Neural cell (in vitro differentiated cells): ENCODE measurements at regions not wholly inside any gene's neighbourhood (a gene's known extent, or its start where the extent isn't known, plus 50 kb on each side); places are given as distances from the start of the nearest gene placed in this dataset.

Source experiments
- H2AFZ ChIP-seq: fragments of 200-600, 300-800 bp; sonication (generic), shearing (Covaris generic); 2 replicates; pipeline ENCODE4 v1.6.0; 2014; ENCODE audit warnings: low read depth, mild to moderate bottlenecking, antibody characterized with exemption, low read length, moderate library complexity
- H3F3A ChIP-seq: fragments of 200-600 bp; shearing (Covaris generic); 2 replicates; pipeline ENCODE4 v1.6.1; 2016; ENCODE audit warnings: mild to moderate bottlenecking, moderate library complexity, mixed read lengths, antibody characterized with exemption, low read length; ENCODE audit not compliant: insufficient read depth, poor library complexity, severe bottlenecking
- H3K27ac ChIP-seq: fragments of 200-600, 300-800 bp; sonication (generic), shearing (Covaris generic); 2 replicates; pipeline ENCODE4 v1.5.1; 2014; ENCODE audit warnings: mild to moderate bottlenecking, low read length, moderate library complexity
- H3K27me3 ChIP-seq: fragments of 300-800, 200-600 bp; sonication (generic), shearing (Covaris generic); 2 replicates; pipeline ENCODE4 v1.6.0; 2014; ENCODE audit warnings: mild to moderate bottlenecking, low read depth, low read length, moderate library complexity; ENCODE audit not compliant: insufficient read depth
- H3K36me3 ChIP-seq: fragments of 300-800, 200-600 bp; sonication (generic), shearing (Covaris generic); 2 replicates; pipeline ENCODE4 v1.5.1; 2014; ENCODE audit warnings: mild to moderate bottlenecking, antibody characterized with exemption, low read length, moderate library complexity; ENCODE audit not compliant: insufficient read depth
- H3K4me2 ChIP-seq: fragments of 300-800, 200-600 bp; sonication (generic), shearing (Covaris generic); 2 replicates; pipeline ENCODE4 v1.6.0; 2014; ENCODE audit warnings: mild to moderate bottlenecking, low read length
- H3K4me3 ChIP-seq: fragments of 300-800, 200-600 bp; sonication (generic), shearing (Covaris generic); 2 replicates; pipeline ENCODE4 v1.5.1; 2014; ENCODE audit warnings: mild to moderate bottlenecking, low read length, moderate library complexity
- H3K79me2 ChIP-seq: fragments of 200-600 bp; shearing (Covaris generic); replicated peaks from 2 replicates; pipeline ENCODE4 v1.6.0; 2014; ENCODE audit warnings: mild to moderate bottlenecking, low read length, moderate library complexity; ENCODE audit not compliant: insufficient read depth
- H3K9ac ChIP-seq: fragments of 300-800, 200-600 bp; sonication (generic), shearing (Covaris generic); 2 replicates; pipeline ENCODE4 v1.6.1; 2016; ENCODE audit warnings: mild to moderate bottlenecking, low read length, mixed read lengths
- H3K9me2 ChIP-seq: fragments of 200-600 bp; shearing (Covaris generic); 2 replicates; pipeline ENCODE4 v1.6.1; 2016; ENCODE audit warnings: mild to moderate bottlenecking, low read length, mixed read lengths; ENCODE audit not compliant: insufficient read depth
- H3K9me3 ChIP-seq: fragments of 200-600, 300-800 bp; sonication (generic), shearing (Covaris generic); 2 replicates; pipeline ENCODE4 v1.6.1; 2016; ENCODE audit warnings: mild to moderate bottlenecking, mixed run types, low read length, moderate library complexity, mixed read lengths
- H4K20me1 ChIP-seq: fragments of 200-600 bp; shearing (Covaris generic); 2 replicates; pipeline ENCODE4 v1.6.1; 2016; ENCODE audit warnings: mild to moderate bottlenecking, mixed run types; ENCODE audit not compliant: insufficient read depth
- EP300 ChIP-seq: fragments of 450-650 bp; conservative IDR thresholded peaks from 2 replicates; pipeline ENCODE4 v1.6.1; 2014; ENCODE audit warnings: antibody characterized with exemption, mild to moderate bottlenecking, moderate library complexity; ENCODE audit not compliant: poor library complexity, severe bottlenecking
- EZH2 ChIP-seq: fragments of 200-600, 300-800 bp; shearing (Covaris generic), sonication (generic); IDR thresholded peaks from 2 replicates; pipeline ENCODE4 v1.6.1; 2014; ENCODE audit warnings: antibody characterized with exemption, low read length, borderline replicate concordance, mild to moderate bottlenecking; ENCODE audit not compliant: insufficient read depth, poor library complexity, severe bottlenecking
- MXI1 ChIP-seq: fragments of 450-650 bp; conservative IDR thresholded peaks from 2 replicates; pipeline ENCODE4 v1.6.1; 2014; ENCODE audit warnings: antibody characterized with exemption, mild to moderate bottlenecking; ENCODE audit not compliant: poor library complexity, severe bottlenecking
- POLR2AphosphoS5 ChIP-seq: IDR thresholded peaks from 2 replicates; pipeline ENCODE4 v1.6.1; 2012
- RAD21 ChIP-seq: fragments of 450-650 bp; conservative IDR thresholded peaks from 2 replicates; pipeline ENCODE4 v1.6.1; 2014; ENCODE audit warnings: antibody characterized with exemption, mild to moderate bottlenecking, moderate library complexity
- SMC3 ChIP-seq: fragments of 450-650 bp; conservative IDR thresholded peaks from 2 replicates; pipeline ENCODE4 v1.6.1; 2014; ENCODE audit warnings: antibody characterized with exemption, mild to moderate bottlenecking, moderate library complexity; ENCODE audit not compliant: poor library complexity
- TAF1 ChIP-seq: IDR thresholded peaks from 2 replicates; pipeline ENCODE4 v1.6.1; 2012; ENCODE audit warnings: low read depth
- TF ChIP-seq, protein P1 (sequence below): IDR thresholded peaks from 2 replicates; pipeline ENCODE4 v1.6.1; 2012; ENCODE audit warnings: borderline replicate concordance
- TF ChIP-seq, protein P2 (sequence below): fragments of 450-650 bp; IDR thresholded peaks from 2 replicates; pipeline ENCODE4 v1.5.1; 2014; ENCODE audit warnings: antibody characterized with exemption, mild to moderate bottlenecking, moderate library complexity; ENCODE audit not compliant: poor library complexity, severe bottlenecking

DNA sequence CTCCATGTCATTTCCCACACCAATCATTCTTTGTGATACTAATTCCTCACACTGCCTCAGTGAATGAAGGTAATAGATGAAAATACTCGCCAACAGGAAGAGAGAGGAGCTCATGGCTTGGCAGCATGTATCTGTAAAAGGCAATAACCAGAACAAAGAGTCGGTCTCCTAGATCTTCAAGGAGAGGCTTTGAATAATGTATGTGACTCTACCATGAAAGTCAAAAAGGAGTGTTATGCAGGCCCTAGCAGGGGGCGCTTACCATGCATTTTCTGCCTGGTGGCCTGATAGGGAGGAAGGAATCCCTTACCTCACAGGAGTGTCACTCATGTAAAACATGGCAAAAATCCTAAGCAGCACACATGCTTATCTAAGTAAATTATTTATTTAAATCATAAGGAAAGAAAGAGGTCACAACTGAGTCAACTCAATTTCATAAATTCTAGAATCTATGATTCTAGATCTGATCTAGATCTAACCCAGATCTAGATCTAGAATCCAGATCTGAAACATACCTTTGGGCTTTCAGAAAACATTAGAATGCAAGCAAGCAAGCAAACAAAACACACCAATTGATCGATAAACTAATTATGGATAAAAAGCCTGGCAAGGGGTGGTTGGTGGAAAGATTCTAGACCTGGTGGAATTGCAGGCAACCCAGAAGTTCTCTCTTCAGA is 226.3 kb upstream of the KLF6 start:
- Histone ChIP-seq H3K9ac (no peak overlapping the region), H3K27me3 (no peaks in the 10 kb centered on the region), H3K79me2 (no peaks in the 10 kb centered on the region), H3K4me2 (no peak overlapping the region), H3K9me3 (no peaks in the 10 kb centered on the region), H3K27ac (no peak overlapping the region), H3K9me2 (no peaks in the 10 kb centered on the region), H3K4me3 (no peak overlapping the region), H4K20me1 (no peaks in the 10 kb centered on the region), H3F3A (no peaks in the 10 kb centered on the region), H3K36me3 (no peaks in the 10 kb centered on the region), H2AFZ (no peak overlapping the region)
- no peak for TF ChIP-seq MXI1
- TF ChIP-seq, protein P1, sequence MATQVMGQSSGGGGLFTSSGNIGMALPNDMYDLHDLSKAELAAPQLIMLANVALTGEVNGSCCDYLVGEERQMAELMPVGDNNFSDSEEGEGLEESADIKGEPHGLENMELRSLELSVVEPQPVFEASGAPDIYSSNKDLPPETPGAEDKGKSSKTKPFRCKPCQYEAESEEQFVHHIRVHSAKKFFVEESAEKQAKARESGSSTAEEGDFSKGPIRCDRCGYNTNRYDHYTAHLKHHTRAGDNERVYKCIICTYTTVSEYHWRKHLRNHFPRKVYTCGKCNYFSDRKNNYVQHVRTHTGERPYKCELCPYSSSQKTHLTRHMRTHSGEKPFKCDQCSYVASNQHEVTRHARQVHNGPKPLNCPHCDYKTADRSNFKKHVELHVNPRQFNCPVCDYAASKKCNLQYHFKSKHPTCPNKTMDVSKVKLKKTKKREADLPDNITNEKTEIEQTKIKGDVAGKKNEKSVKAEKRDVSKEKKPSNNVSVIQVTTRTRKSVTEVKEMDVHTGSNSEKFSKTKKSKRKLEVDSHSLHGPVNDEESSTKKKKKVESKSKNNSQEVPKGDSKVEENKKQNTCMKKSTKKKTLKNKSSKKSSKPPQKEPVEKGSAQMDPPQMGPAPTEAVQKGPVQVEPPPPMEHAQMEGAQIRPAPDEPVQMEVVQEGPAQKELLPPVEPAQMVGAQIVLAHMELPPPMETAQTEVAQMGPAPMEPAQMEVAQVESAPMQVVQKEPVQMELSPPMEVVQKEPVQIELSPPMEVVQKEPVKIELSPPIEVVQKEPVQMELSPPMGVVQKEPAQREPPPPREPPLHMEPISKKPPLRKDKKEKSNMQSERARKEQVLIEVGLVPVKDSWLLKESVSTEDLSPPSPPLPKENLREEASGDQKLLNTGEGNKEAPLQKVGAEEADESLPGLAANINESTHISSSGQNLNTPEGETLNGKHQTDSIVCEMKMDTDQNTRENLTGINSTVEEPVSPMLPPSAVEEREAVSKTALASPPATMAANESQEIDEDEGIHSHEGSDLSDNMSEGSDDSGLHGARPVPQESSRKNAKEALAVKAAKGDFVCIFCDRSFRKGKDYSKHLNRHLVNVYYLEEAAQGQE, result no peak

DNA sequence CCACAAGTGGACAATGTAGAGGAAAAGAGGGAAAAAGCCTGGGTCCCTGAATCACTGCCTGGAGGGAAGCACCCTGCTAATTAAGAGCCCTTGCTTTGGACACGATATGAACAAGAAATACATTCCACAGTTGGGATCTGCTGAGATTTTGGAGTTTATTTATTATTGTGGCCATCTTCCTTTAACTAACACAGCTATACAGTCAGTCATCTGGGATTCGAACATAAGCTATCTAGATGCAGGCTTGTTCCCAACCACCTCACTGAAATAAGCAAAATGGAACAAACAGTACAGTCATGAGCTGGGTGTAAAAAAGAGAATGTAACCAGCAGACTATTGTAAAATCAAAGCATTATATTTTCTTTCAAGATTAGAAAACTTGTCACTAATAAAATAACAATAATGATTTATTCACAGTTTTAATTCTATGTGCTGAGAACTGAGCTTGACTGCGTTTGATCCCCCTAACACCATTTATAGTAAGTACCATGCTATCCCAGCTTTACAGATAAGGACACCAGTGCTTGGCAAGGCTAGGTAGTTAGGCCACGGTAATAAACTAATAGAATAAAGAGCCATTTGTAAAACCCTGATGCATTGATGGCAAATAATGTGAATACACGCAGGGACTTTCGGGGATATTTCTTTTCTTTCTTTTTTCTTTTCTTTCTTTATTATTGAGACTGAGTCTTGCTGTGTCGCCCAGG is 223.8 kb upstream of the KLF6 start:
- Histone ChIP-seq H3K79me2 (no peaks in the 10 kb centered on the region), H3K9ac (no peak overlapping the region)

More for the DNA sequence above, 223.8 kb upstream of the KLF6 start:
- Histone ChIP-seq H3K9me2 (no peaks in the 10 kb centered on the region), H3F3A (no peaks in the 10 kb centered on the region), H4K20me1 (no peaks in the 10 kb centered on the region), H3K27me3 (no peaks in the 10 kb centered on the region), H3K36me3 (no peaks in the 10 kb centered on the region), H3K4me3 (no peak overlapping the region), H3K9me3 (no peaks in the 10 kb centered on the region), H3K27ac (no peak overlapping the region), H2AFZ (no peak overlapping the region), H3K4me2 (no peak overlapping the region)
- TF ChIP-seq RAD21 (no peak), POLR2AphosphoS5 (no peak), TAF1 (no peak), MXI1 (no peak), EP300 (no peak), EZH2 (no peak), SMC3 (no peak)
- TF ChIP-seq, protein P2, sequence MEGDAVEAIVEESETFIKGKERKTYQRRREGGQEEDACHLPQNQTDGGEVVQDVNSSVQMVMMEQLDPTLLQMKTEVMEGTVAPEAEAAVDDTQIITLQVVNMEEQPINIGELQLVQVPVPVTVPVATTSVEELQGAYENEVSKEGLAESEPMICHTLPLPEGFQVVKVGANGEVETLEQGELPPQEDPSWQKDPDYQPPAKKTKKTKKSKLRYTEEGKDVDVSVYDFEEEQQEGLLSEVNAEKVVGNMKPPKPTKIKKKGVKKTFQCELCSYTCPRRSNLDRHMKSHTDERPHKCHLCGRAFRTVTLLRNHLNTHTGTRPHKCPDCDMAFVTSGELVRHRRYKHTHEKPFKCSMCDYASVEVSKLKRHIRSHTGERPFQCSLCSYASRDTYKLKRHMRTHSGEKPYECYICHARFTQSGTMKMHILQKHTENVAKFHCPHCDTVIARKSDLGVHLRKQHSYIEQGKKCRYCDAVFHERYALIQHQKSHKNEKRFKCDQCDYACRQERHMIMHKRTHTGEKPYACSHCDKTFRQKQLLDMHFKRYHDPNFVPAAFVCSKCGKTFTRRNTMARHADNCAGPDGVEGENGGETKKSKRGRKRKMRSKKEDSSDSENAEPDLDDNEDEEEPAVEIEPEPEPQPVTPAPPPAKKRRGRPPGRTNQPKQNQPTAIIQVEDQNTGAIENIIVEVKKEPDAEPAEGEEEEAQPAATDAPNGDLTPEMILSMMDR, result no peak
- TF ChIP-seq, protein P1, result no peak
